CD4-positive, alpha-beta T cell (primary cell): ENCODE measurements at regions not wholly inside any gene's neighbourhood (a gene's known extent, or its start where the extent isn't known, plus 50 kb on each side); places are given as distances from the start of the nearest gene placed in this dataset.

ENCODE experiments used
- ATAC-seq: fragments of 200-7000 bp; cut with Tn5 transposase; one replicate; pipeline ENCODE4 v1.10.0; 2022; ENCODE audit warnings: mild to moderate bottlenecking; ENCODE audit not compliant: poor library complexity
- CTCF ChIA-PET: fragments of 350-600 bp; sonication (Branson Sonifier 250); formaldehyde crosslinking; loops from one replicate; lab custom pipeline; 2021; ENCODE audit warnings: antibody characterized with exemption, inconsistent platforms; lab: Charles Lee
- POLR2A ChIA-PET: fragments of 350-600 bp; sonication (Branson Sonifier 250); formaldehyde crosslinking; loops from one replicate; lab custom pipeline; 2021; ENCODE audit warnings: antibody characterized with exemption, inconsistent platforms; lab: Charles Lee
- DNase-seq, 14 experiments: peaks; one replicate each; pipeline ENCODE4 v3.0.0-alpha.2; 2013 to 2020; ENCODE audit warnings: mixed read lengths in 2 of 14
- H3K27ac ChIP-seq, 2 donors: one replicate each; pipeline versions ENCODE4 v1.5.1 to v1.7.0; 2013; ENCODE audit warnings: low read length in 2 of 2, low read depth in 1 of 2, mild to moderate bottlenecking in 1 of 2
- H3K27me3 ChIP-seq, 2 experiments: 1 replicate in 1 of 2; 2 replicates in 1 of 2; pipeline versions ENCODE4 v1.6.1 to v1.7.0; 2013; ENCODE audit warnings: low read length in 2 of 2, control low read depth in 1 of 2, mild to moderate bottlenecking in 1 of 2, moderate library complexity in 1 of 2; ENCODE audit not compliant: insufficient read depth in 2 of 2, control insufficient read depth in 1 of 2
- H3K36me3 ChIP-seq: one replicate; pipeline ENCODE4 v1.6.1; 2013; ENCODE audit warnings: low read length, control low read depth; ENCODE audit not compliant: insufficient read depth
- H3K4me1 ChIP-seq: one replicate; pipeline ENCODE4 v1.6.1; 2013; ENCODE audit warnings: low read length, control low read depth; ENCODE audit not compliant: insufficient read depth
- H3K4me3 ChIP-seq: one replicate; pipeline ENCODE4 v1.5.1; 2013; ENCODE audit warnings: mild to moderate bottlenecking, low read length, moderate library complexity
- H3K9me3 ChIP-seq, 2 experiments: 1 replicate in 1 of 2; 2 replicates in 1 of 2; pipeline versions ENCODE4 v1.6.1 to v1.7.0; 2013; ENCODE audit warnings: low read length in 2 of 2, mild to moderate bottlenecking in 2 of 2, control low read depth in 1 of 2, moderate library complexity in 1 of 2; ENCODE audit not compliant: control insufficient read depth in 1 of 2, insufficient read depth in 1 of 2
- H3K27ac Mint-ChIP-seq: one replicate; pipeline ENCODE4 v1.8.0; 2020; ENCODE audit warnings: mixed read lengths
- H3K27me3 Mint-ChIP-seq: one replicate; pipeline ENCODE4 v1.8.0; 2021; ENCODE audit warnings: mixed read lengths
- H3K36me3 Mint-ChIP-seq: one replicate; pipeline ENCODE4 v1.8.0; 2021; ENCODE audit warnings: low read depth, mixed read lengths
- H3K4me1 Mint-ChIP-seq: one replicate; pipeline ENCODE4 v1.8.0; 2021; ENCODE audit warnings: low read depth, mixed read lengths
- H3K4me3 Mint-ChIP-seq: one replicate; pipeline ENCODE4 v1.8.0; 2020; ENCODE audit warnings: mild to moderate bottlenecking, mixed read lengths
- H3K9me3 Mint-ChIP-seq: one replicate; pipeline ENCODE4 v1.8.0; 2020; ENCODE audit warnings: mixed read lengths
- intact Hi-C, 2 experiments: fragments of 100-400 bp; cut with DNase I in 1 of 2; cut with micrococcal nuclease in 1 of 2; formaldehyde crosslinking; loops; one replicate each; pipeline versions ENCODE4 v1.15.1 to v1.9.0; 2023 to 2025; cut with DNase I, micrococcal nuclease
- TF ChIP-seq, protein P1 (sequence below): fragments of 200-600 bp; IDR thresholded peaks from one replicate; pipeline ENCODE4 v1.8.0; 2022; ENCODE audit warnings: antibody characterized with exemption, mild to moderate bottlenecking

- DNase-seq = no peak
- intact Hi-C loops = no loop called here
- H3K4me3 ChIP-seq = no peak overlapping the region
- H3K4me1 Mint-ChIP-seq = no peaks in the 10 kb centered on the region
- CTCF ChIA-PET = no interaction called here
- peaks cover 0 to 8% of the 10 kb centered on the region in 2 experiments for H3K9me3 ChIP-seq
- H3K36me3 ChIP-seq = no peaks in the 10 kb centered on the region
- no peaks in the 10 kb centered on the region for H3K27me3 Mint-ChIP-seq
- H3K4me1 ChIP-seq = no peaks in the 10 kb centered on the region
- H3K9me3 Mint-ChIP-seq = peaks cover 2% of the 10 kb centered on the region
- POLR2A ChIA-PET = no interaction called here
- TF ChIP-seq, protein P1, sequence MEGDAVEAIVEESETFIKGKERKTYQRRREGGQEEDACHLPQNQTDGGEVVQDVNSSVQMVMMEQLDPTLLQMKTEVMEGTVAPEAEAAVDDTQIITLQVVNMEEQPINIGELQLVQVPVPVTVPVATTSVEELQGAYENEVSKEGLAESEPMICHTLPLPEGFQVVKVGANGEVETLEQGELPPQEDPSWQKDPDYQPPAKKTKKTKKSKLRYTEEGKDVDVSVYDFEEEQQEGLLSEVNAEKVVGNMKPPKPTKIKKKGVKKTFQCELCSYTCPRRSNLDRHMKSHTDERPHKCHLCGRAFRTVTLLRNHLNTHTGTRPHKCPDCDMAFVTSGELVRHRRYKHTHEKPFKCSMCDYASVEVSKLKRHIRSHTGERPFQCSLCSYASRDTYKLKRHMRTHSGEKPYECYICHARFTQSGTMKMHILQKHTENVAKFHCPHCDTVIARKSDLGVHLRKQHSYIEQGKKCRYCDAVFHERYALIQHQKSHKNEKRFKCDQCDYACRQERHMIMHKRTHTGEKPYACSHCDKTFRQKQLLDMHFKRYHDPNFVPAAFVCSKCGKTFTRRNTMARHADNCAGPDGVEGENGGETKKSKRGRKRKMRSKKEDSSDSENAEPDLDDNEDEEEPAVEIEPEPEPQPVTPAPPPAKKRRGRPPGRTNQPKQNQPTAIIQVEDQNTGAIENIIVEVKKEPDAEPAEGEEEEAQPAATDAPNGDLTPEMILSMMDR = no peak
- no peak overlapping the region for H3K27ac Mint-ChIP-seq
- no peak for ATAC-seq
- H3K36me3 Mint-ChIP-seq = no peaks in the 10 kb centered on the region
- H3K27me3 ChIP-seq = no peaks in the 10 kb centered on the region
- no peak overlapping the region for H3K27ac ChIP-seq
- H3K4me3 Mint-ChIP-seq = no peak overlapping the region
Measured at GRCh38 chr15:95944661-95945255, 385.7 kb upstream of the NR2F2 start.

DNA sequence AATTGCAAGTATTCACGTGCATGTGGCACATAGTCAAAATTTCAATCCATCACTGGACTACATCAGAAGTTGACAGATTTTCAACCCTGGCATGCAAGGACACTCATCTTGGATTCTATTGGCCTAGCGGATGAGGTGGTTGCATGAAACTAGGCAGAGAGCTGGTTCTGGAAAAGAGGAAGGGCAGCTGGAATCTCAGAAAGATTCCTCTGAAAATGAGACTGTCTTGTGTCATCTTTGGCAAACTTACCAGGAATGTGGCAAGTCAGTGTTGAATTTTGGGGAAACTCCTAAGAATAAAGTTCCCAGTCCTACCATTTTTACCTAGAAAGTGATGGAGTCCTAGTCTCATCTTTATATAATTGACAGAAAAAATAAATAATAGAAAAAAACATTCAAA is 384.3 kb upstream of the NR2F2 start:
- no peaks in the 10 kb centered on the region for H3K36me3 ChIP-seq
- no peaks in the 10 kb centered on the region for H3K27me3 ChIP-seq
- no peak overlapping the region for H3K4me3 ChIP-seq
- H3K9me3 ChIP-seq = peaks cover 0 to 4% of the 10 kb centered on the region in 2 experiments
- no peaks in the 10 kb centered on the region for H3K9me3 Mint-ChIP-seq
- ChIA-PET POLR2A (no interaction called here), CTCF (no interaction called here)
- H3K36me3 Mint-ChIP-seq = no peaks in the 10 kb centered on the region
- TF ChIP-seq, protein P1 = no peak
- H3K27me3 Mint-ChIP-seq = no peaks in the 10 kb centered on the region
- H3K27ac Mint-ChIP-seq = no peak overlapping the region
- H3K4me1 Mint-ChIP-seq = no peaks in the 10 kb centered on the region
- ATAC-seq (no peak), DNase-seq (no peak)
- no peak overlapping the region for H3K27ac ChIP-seq
- intact Hi-C loops = no loop called here
- no peaks in the 10 kb centered on the region for H3K4me1 ChIP-seq
- no peak overlapping the region for H3K4me3 Mint-ChIP-seq

- no peaks in the 10 kb centered on the region for H3K4me1 ChIP-seq
- H3K36me3 ChIP-seq = no peaks in the 10 kb centered on the region
- Mint-ChIP-seq H3K4me3 (no peak overlapping the region), H3K27me3 (no peaks in the 10 kb centered on the region), H3K9me3 (peaks cover 2% of the 10 kb centered on the region), H3K27ac (no peak overlapping the region), H3K4me1 (no peaks in the 10 kb centered on the region), H3K36me3 (no peaks in the 10 kb centered on the region)
- DNase-seq = no peak
- TF ChIP-seq, protein P1 = no peak
- POLR2A ChIA-PET = no interaction called here
- H3K4me3 ChIP-seq = no peak overlapping the region
- no peak overlapping the region for H3K27ac ChIP-seq
- ATAC-seq = no peak
- H3K27me3 ChIP-seq = no peaks in the 10 kb centered on the region
- intact Hi-C loops = no loop called here
- CTCF ChIA-PET = no interaction called here
- H3K9me3 ChIP-seq = peaks cover 0 to 4% of the 10 kb centered on the region in 2 experiments
Measured at GRCh38 chr15:95946926-95947325, 383.6 kb upstream of the NR2F2 start.
